GM18519 (cell line): ENCODE measurements at regions not wholly inside any gene's neighbourhood (a gene's known extent, or its start where the extent isn't known, plus 50 kb on each side); places are given as distances from the start of the nearest gene placed in this dataset.

Experiments
- ATAC-seq: cut with Tn5 transposase; IDR thresholded peaks from one replicate; pipeline ENCODE4 v1.9.1; 2021; ENCODE audit warnings: mild to moderate bottlenecking, moderate library complexity; ENCODE audit not compliant: unreplicated experiment, low FRiP score

GRCh38 chr10:29394321-29394932 lies 105.6 kb downstream of the LYZL1 start:
- ATAC-seq: no peak

- ATAC-seq: no peak
Observed at GRCh38 chr10:29395409-29395808, 106.5 kb downstream of the LYZL1 start.

- no peak for ATAC-seq
Observed at GRCh38 chr10:29397221-29397620, 108.4 kb downstream of the LYZL1 start.

GRCh38 chr10:29403208-29403607 lies 114.3 kb downstream of the LYZL1 start:
- no peak for ATAC-seq

DNA sequence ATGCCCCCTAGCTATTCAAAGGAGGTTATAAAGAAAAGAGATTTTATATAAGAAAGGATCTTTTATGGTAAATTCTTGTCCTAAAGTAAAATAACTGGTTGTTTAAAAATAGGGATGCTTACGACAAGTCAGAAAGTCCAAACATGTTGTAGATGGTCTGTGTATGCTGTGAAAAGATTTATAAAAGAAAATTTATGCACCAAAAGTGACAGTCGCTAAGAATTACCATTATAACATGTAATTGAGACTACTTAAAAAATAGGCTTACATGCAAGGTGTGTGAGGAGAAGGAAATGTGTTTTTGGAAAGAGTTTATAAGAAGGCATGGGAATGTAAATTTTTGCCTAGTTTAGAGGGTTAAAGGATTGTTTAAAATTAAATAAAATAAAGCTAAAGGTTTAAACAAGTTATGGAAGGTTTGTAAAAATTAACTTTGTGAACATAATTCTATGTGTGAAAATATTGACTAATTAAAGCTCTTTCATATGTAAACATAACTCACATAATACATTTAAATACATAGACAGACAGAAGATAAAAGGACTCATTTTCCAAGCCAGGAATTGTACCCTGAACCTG lies 118.5 kb downstream of the LYZL1 start:
- no peak for ATAC-seq
